ENCODE measurements at regions not wholly inside any gene's neighbourhood (a gene's known extent, or its start where the extent isn't known, plus 50 kb on each side); places are given as distances from the start of the nearest gene placed in this dataset.
"Not testable (repeated sequence)": the region's sequence is repeated elsewhere in the genome, so short reads cannot be mapped to it uniquely, and the experiment has no call there.

GRCh38 chr6:15744818-15745402 lies 82.1 kb upstream of the DTNBP1 start:
- Mint-ChIP-seq H3K4me3 (no peak overlapping the region), H3K27me3 (peaks cover 4% of the 10 kb centered on the region in 2 donors), H3K4me1 (no peaks in the 10 kb centered on the region), H3K9me3 (no peaks in the 10 kb centered on the region), H3K36me3 (peaks cover 4% of the 10 kb centered on the region), H3K27ac (no peak overlapping the region)
- no peak overlapping the region for H3K4me3 ChIP-seq (ENCODE audit: control insufficient read depth in 1 of 2, extremely low read depth in 1 of 2, low read length in 1 of 2)
- ChIA-PET CTCF (no interaction called here), POLR2A (no interaction called here)
- no peak overlapping the region for H3K27ac ChIP-seq (ENCODE audit: low read length)
- ATAC-seq (replicated peaks in 1 of 4) (no peak), DNase-seq (no peak)
- peaks cover 0 to under 1% of the 10 kb centered on the region in 2 experiments for H3K27me3 ChIP-seq (replicated peaks in 1 of 2; ENCODE audit: control insufficient read depth in 2 of 2, extremely low read depth in 1 of 2, insufficient read depth in 2 of 2, low read length in 1 of 2)
- H3K4me1 ChIP-seq (ENCODE audit: control insufficient read depth in 1 of 2, extremely low read depth in 1 of 2, insufficient read depth in 2 of 2, low read length in 2 of 2), result no peaks in the 10 kb centered on the region
- 81% methylated on average over 3 of the region's 4 CpGs for WGBS (ENCODE audit: insufficient coverage)
- no peaks in the 10 kb centered on the region for H3K9me3 ChIP-seq
- no peaks in the 10 kb centered on the region for H3K36me3 ChIP-seq (ENCODE audit: control insufficient read depth in 2 of 2, extremely low read depth in 1 of 2, insufficient read depth in 1 of 2, low read length in 1 of 2)

- H3K4me3 ChIP-seq (ENCODE audit: control insufficient read depth in 1 of 2, extremely low read depth in 1 of 2, low read length in 1 of 2); H3K4me1 ChIP-seq (ENCODE audit: control insufficient read depth in 1 of 2, extremely low read depth in 1 of 2, insufficient read depth in 2 of 2, low read length in 2 of 2); H3K36me3 ChIP-seq (ENCODE audit: control insufficient read depth in 2 of 2, extremely low read depth in 1 of 2, insufficient read depth in 1 of 2, low read length in 1 of 2); H3K27me3 ChIP-seq (replicated peaks in 1 of 2; ENCODE audit: control insufficient read depth in 2 of 2, extremely low read depth in 1 of 2, insufficient read depth in 2 of 2, low read length in 1 of 2); H3K27me3 Mint-ChIP-seq; CTCF ChIA-PET; H3K27ac Mint-ChIP-seq; DNase-seq; H3K9me3 Mint-ChIP-seq; H3K4me1 Mint-ChIP-seq; H3K27ac ChIP-seq (ENCODE audit: low read length); H3K9me3 ChIP-seq; H3K4me3 Mint-ChIP-seq; H3K36me3 Mint-ChIP-seq; POLR2A ChIA-PET; ATAC-seq (replicated peaks in 1 of 4): not testable (repeated sequence)
- WGBS (ENCODE audit: insufficient coverage), result no CpG with 5 or more reads among the region's 1 CpG
Observed at GRCh38 chr6:15742013-15742412, 79.2 kb upstream of the DTNBP1 start.

- CTCF ChIA-PET, result no interaction called here
- DNase-seq (no peak), ATAC-seq (replicated peaks in 1 of 4) (no peak)
- POLR2A ChIA-PET, result no interaction called here
- peaks cover 0 to under 1% (median 0%) of the 10 kb centered on the region in 3 donors for H3K4me1 Mint-ChIP-seq
- no peaks in the 10 kb centered on the region for H3K9me3 ChIP-seq
- peaks cover 0 to 5% (median 5%) of the 10 kb centered on the region in 3 donors for H3K9me3 Mint-ChIP-seq
- H3K36me3 ChIP-seq (ENCODE audit: control insufficient read depth in 2 of 2, extremely low read depth in 1 of 2, insufficient read depth in 1 of 2, low read length in 1 of 2), result no peaks in the 10 kb centered on the region
- peaks cover 4 to 10% of the 10 kb centered on the region in 2 donors for H3K27me3 Mint-ChIP-seq
- no peak overlapping the region for H3K27ac ChIP-seq (ENCODE audit: low read length)
- H3K4me1 ChIP-seq (ENCODE audit: control insufficient read depth in 1 of 2, extremely low read depth in 1 of 2, insufficient read depth in 2 of 2, low read length in 2 of 2), result no peaks in the 10 kb centered on the region
- H3K4me3 Mint-ChIP-seq, result no peak overlapping the region
- H3K36me3 Mint-ChIP-seq, result peaks cover 4% of the 10 kb centered on the region
- no peak overlapping the region for H3K27ac Mint-ChIP-seq
- H3K27me3 ChIP-seq (replicated peaks in 1 of 2; ENCODE audit: control insufficient read depth in 2 of 2, extremely low read depth in 1 of 2, insufficient read depth in 2 of 2, low read length in 1 of 2), result peaks cover 0 to 3% of the 10 kb centered on the region in 2 experiments
- H3K4me3 ChIP-seq (ENCODE audit: control insufficient read depth in 1 of 2, extremely low read depth in 1 of 2, low read length in 1 of 2), result no peak overlapping the region
Observed at GRCh38 chr6:15741405-15741804, 78.6 kb upstream of the DTNBP1 start.

- 50% methylated on average over 1 of the region's 3 CpGs for WGBS (ENCODE audit: insufficient coverage)
- DNase-seq (no peak), ATAC-seq (replicated peaks in 1 of 4) (no peak)
- H3K27ac Mint-ChIP-seq, result no peak overlapping the region
- POLR2A ChIA-PET, result no interaction called here
- H3K4me3 ChIP-seq (ENCODE audit: control insufficient read depth in 1 of 2, extremely low read depth in 1 of 2, low read length in 1 of 2), result no peak overlapping the region
- H3K27me3 ChIP-seq (replicated peaks in 1 of 2; ENCODE audit: control insufficient read depth in 2 of 2, extremely low read depth in 1 of 2, insufficient read depth in 2 of 2, low read length in 1 of 2), result peaks cover 0 to 3% of the 10 kb centered on the region in 2 experiments
- peaks cover 4 to 6% of the 10 kb centered on the region in 2 donors for H3K27me3 Mint-ChIP-seq
- peaks cover 0 to 6% of the 10 kb centered on the region in 2 experiments for H3K4me1 ChIP-seq (ENCODE audit: control insufficient read depth in 1 of 2, extremely low read depth in 1 of 2, insufficient read depth in 2 of 2, low read length in 2 of 2)
- CTCF ChIA-PET, result no interaction called here
- no peaks in the 10 kb centered on the region for H3K9me3 ChIP-seq
- H3K9me3 Mint-ChIP-seq, result peaks cover 0 to 5% (median 5%) of the 10 kb centered on the region in 3 donors
- no peak overlapping the region for H3K27ac ChIP-seq (ENCODE audit: low read length)
- no peaks in the 10 kb centered on the region for H3K36me3 ChIP-seq (ENCODE audit: control insufficient read depth in 2 of 2, extremely low read depth in 1 of 2, insufficient read depth in 1 of 2, low read length in 1 of 2)
- no peak overlapping the region for H3K4me3 Mint-ChIP-seq
- peaks cover 6 to 13% (median 7%) of the 10 kb centered on the region in 3 donors for H3K4me1 Mint-ChIP-seq
- no peaks in the 10 kb centered on the region for H3K36me3 Mint-ChIP-seq
Observed at GRCh38 chr6:15739867-15740266, 77.0 kb upstream of the DTNBP1 start.

- peaks cover 7 to 13% (median 9%) of the 10 kb centered on the region in 3 donors for H3K4me1 Mint-ChIP-seq
- ChIA-PET POLR2A (no interaction called here), CTCF (interaction anchor here in 1 of 2 donors (0.6 kb wide), 1 partner anchor 1221 kb away, joined by 3 read pairs; no protein-coding TSS in a partner anchor)
- Histone ChIP-seq H3K36me3 (ENCODE audit: control insufficient read depth in 2 of 2, extremely low read depth in 1 of 2, insufficient read depth in 1 of 2, low read length in 1 of 2) (no peaks in the 10 kb centered on the region), H3K4me1 (ENCODE audit: control insufficient read depth in 1 of 2, extremely low read depth in 1 of 2, insufficient read depth in 2 of 2, low read length in 2 of 2) (peaks cover 0 to 6% of the 10 kb centered on the region in 2 experiments), H3K27ac (ENCODE audit: low read length) (no peak overlapping the region), H3K9me3 (no peaks in the 10 kb centered on the region), H3K27me3 (replicated peaks in 1 of 2; ENCODE audit: control insufficient read depth in 2 of 2, extremely low read depth in 1 of 2, insufficient read depth in 2 of 2, low read length in 1 of 2) (peaks cover 0 to 3% of the 10 kb centered on the region in 2 experiments), H3K4me3 (ENCODE audit: control insufficient read depth in 1 of 2, extremely low read depth in 1 of 2, low read length in 1 of 2) (no peak overlapping the region)
- H3K4me3 Mint-ChIP-seq, result no peak overlapping the region
- no peak for DNase-seq
- no peak overlapping the region for H3K27ac Mint-ChIP-seq
- H3K27me3 Mint-ChIP-seq, result peaks cover 4 to 6% of the 10 kb centered on the region in 2 donors
- no peak for ATAC-seq (replicated peaks in 1 of 4)
- no peaks in the 10 kb centered on the region for H3K36me3 Mint-ChIP-seq
- peaks cover 0 to 5% (median 5%) of the 10 kb centered on the region in 3 donors for H3K9me3 Mint-ChIP-seq
- WGBS (ENCODE audit: insufficient coverage), result no CpG with 5 or more reads among the region's 2 CpGs
Observed at GRCh38 chr6:15739353-15739752, 76.5 kb upstream of the DTNBP1 start.

GRCh38 chr6:15738195-15738594 lies 75.4 kb upstream of the DTNBP1 start:
- H3K27ac ChIP-seq (ENCODE audit: low read length); POLR2A ChIA-PET; ATAC-seq (replicated peaks in 1 of 4); H3K4me3 Mint-ChIP-seq; H3K4me3 ChIP-seq (ENCODE audit: control insufficient read depth in 1 of 2, extremely low read depth in 1 of 2, low read length in 1 of 2); H3K36me3 Mint-ChIP-seq; DNase-seq; H3K27me3 ChIP-seq (replicated peaks in 1 of 2; ENCODE audit: control insufficient read depth in 2 of 2, extremely low read depth in 1 of 2, insufficient read depth in 2 of 2, low read length in 1 of 2); H3K27ac Mint-ChIP-seq; H3K36me3 ChIP-seq (ENCODE audit: control insufficient read depth in 2 of 2, extremely low read depth in 1 of 2, insufficient read depth in 1 of 2, low read length in 1 of 2); H3K9me3 ChIP-seq; H3K4me1 ChIP-seq (ENCODE audit: control insufficient read depth in 1 of 2, extremely low read depth in 1 of 2, insufficient read depth in 2 of 2, low read length in 2 of 2); H3K9me3 Mint-ChIP-seq; CTCF ChIA-PET; H3K27me3 Mint-ChIP-seq: not testable (repeated sequence)
- peaks cover 7 to 19% (median 9%) of the 10 kb centered on the region in 3 donors for H3K4me1 Mint-ChIP-seq
- 64% methylated on average over 3 of the region's 8 CpGs for WGBS (ENCODE audit: insufficient coverage)

- ChIA-PET POLR2A (no interaction called here), CTCF (no interaction called here)
- Mint-ChIP-seq H3K4me1 (peaks cover 11 to 30% (median 18%) of the 10 kb centered on the region in 3 donors), H3K27ac (no peak overlapping the region), H3K36me3 (no peaks in the 10 kb centered on the region), H3K9me3 (peaks cover 0 to 5% (median 5%) of the 10 kb centered on the region in 3 donors), H3K4me3 (no peak overlapping the region), H3K27me3 (peaks cover 2 to 6% of the 10 kb centered on the region in 2 donors)
- Histone ChIP-seq H3K36me3 (ENCODE audit: control insufficient read depth in 2 of 2, extremely low read depth in 1 of 2, insufficient read depth in 1 of 2, low read length in 1 of 2) (no peaks in the 10 kb centered on the region), H3K27me3 (replicated peaks in 1 of 2; ENCODE audit: control insufficient read depth in 2 of 2, extremely low read depth in 1 of 2, insufficient read depth in 2 of 2, low read length in 1 of 2) (peaks cover 0 to 3% of the 10 kb centered on the region in 2 experiments), H3K27ac (ENCODE audit: low read length) (no peak overlapping the region), H3K4me3 (ENCODE audit: control insufficient read depth in 1 of 2, extremely low read depth in 1 of 2, low read length in 1 of 2) (no peak overlapping the region), H3K9me3 (no peaks in the 10 kb centered on the region), H3K4me1 (ENCODE audit: control insufficient read depth in 1 of 2, extremely low read depth in 1 of 2, insufficient read depth in 2 of 2, low read length in 2 of 2) (peaks cover 0 to 6% of the 10 kb centered on the region in 2 experiments)
- DNase-seq (no peak), ATAC-seq (replicated peaks in 1 of 4) (no peak)
- 95% methylated on average over 2 of the region's 3 CpGs for WGBS (ENCODE audit: insufficient coverage)
Observed at GRCh38 chr6:15736297-15736696, 73.5 kb upstream of the DTNBP1 start.
